ENCODE measurements at regions not wholly inside any gene's neighbourhood (a gene's known extent, or its start where the extent isn't known, plus 50 kb on each side); places are given as distances from the start of the nearest gene placed in this dataset.

GRCh38 chr20:22370137-22370536 is 214.2 kb downstream of the FOXA2 start:
- DNase-seq (ENCODE audit: low read depth in 3 of 3): no peak

DNA sequence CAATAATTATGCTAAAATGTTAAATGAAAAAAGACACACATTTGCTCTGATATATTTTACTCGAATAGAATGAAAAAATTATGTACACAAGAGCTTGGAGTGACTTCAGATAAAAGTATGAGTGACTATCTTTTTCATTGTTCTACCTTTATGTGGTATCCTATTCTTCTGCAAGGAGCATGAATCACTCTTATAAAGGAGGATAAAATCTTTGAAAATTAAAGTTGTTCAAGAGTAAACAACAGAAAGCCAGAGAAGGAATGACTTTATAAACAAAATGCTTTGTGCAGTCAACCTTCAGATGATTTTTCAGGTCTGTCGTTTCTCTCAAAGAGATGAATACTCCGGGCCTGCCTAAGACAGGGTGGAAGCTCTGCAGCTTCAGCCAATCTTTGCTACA is 215.3 kb downstream of the FOXA2 start:
- no peak for DNase-seq (ENCODE audit: low read depth in 3 of 3)

- no peak for DNase-seq (ENCODE audit: low read depth in 3 of 3)
Observed at GRCh38 chr20:22368235-22368634, 216.1 kb downstream of the FOXA2 start.

GRCh38 chr20:22366631-22367030 is 217.7 kb downstream of the FOXA2 start:
- no peak for DNase-seq (ENCODE audit: low read depth in 3 of 3)

- no peak for DNase-seq (ENCODE audit: low read depth in 3 of 3)
Observed at GRCh38 chr20:22354647-22355046, 229.7 kb downstream of the FOXA2 start.

- no peak for DNase-seq (ENCODE audit: low read depth in 3 of 3)
Observed at GRCh38 chr20:22353586-22353985, 230.8 kb downstream of the FOXA2 start.

GRCh38 chr20:22352019-22352418 is 232.4 kb downstream of the FOXA2 start:
- DNase-seq (ENCODE audit: low read depth in 3 of 3): no peak

- DNase-seq (ENCODE audit: low read depth in 3 of 3): no peak
Observed at GRCh38 chr20:22350624-22351023, 233.7 kb downstream of the FOXA2 start.

GRCh38 chr20:22348010-22348409 is 236.4 kb downstream of the FOXA2 start:
- DNase-seq (ENCODE audit: low read depth in 3 of 3): no peak

GRCh38 chr20:22346716-22347115 is 237.7 kb downstream of the FOXA2 start:
- no peak for DNase-seq (ENCODE audit: low read depth in 3 of 3)

DNA sequence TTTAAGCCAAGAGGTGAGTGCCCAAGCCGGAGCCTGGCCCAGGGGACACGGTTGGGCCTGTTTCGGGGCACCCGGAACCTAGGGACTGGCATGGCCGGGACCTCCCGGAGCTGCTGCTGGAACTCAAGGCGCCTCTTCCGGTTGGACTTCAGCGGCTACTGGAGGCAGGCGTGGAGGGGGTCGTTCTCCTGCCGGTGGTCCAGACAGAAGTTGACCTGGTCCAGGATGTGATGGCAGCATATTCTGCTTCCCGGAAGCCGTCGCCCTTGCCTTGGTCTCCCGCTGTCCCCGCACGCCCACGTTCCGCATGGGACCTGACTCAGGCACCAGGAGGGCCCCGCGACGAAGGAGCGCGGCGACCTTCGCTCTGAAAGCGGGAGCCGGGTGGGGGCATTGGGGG is 240.8 kb downstream of the FOXA2 start:
- DNase-seq (ENCODE audit: low read depth in 3 of 3): no peak

- DNase-seq (ENCODE audit: low read depth in 3 of 3): no peak
Observed at GRCh38 chr20:22342410-22342809, 242.0 kb downstream of the FOXA2 start.

DNA sequence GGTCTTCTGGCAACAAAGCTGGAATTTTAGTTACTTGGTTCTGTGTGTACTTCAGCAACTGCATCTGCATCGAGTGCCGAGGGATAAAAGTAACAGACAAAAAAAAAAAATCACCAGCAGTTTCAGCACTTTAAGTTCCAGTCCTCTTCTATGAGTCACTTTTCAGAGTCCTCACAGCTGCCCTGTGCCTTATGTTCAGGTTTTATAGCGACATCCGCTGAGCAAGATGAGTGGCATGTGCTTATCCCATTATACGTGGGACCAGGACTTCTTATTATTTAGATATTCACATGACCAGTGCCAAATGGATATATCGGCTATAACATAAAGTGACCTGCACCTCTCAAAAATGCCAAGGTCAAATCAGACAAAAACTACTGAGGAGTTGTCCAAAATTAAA is 242.9 kb downstream of the FOXA2 start:
- DNase-seq (ENCODE audit: low read depth in 3 of 3): no peak

GRCh38 chr20:22339946-22340345 is 244.4 kb downstream of the FOXA2 start:
- no peak for DNase-seq (ENCODE audit: low read depth in 3 of 3)

DNA sequence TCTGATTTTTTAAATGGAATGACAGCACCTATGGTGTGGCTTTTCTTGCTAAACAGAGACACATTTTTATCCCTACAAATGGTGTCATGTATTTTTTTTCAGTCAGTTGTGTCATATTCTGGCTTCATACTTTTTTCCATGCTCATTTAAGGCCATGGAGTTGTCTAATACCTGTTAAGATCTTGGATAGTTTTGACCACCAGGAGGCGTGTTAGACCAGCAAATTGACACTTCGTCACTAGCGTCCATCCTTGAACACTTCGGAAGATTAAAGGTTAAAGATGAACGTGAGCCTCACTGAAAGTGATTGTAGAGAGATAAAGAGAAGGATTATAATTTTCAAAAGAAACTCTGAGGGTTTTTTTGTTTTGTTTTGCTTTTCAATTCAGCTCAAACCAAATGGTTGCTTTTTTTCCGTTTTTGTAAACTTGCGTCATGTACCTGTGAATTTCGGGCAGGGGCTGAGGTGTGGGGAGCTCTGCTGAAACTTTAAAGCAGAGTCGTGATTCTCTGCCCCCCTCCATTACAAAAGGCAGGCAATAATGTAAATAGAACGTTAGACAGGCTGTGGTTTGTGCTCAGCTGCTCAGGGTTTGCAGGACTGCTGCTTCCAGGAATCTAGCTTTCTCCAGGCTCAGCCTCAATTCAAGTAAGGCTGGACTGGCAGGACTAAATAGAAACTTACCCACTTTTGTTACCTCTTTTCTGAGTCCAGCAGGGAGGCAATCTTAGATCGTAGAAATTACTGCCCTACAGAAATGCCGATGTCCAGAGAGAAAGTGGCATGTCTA is 245.1 kb downstream of the FOXA2 start:
- no peak for DNase-seq (ENCODE audit: low read depth in 3 of 3)

- DNase-seq (ENCODE audit: low read depth in 3 of 3): no peak
Observed at GRCh38 chr20:22338140-22338708, 246.1 kb downstream of the FOXA2 start.

DNA sequence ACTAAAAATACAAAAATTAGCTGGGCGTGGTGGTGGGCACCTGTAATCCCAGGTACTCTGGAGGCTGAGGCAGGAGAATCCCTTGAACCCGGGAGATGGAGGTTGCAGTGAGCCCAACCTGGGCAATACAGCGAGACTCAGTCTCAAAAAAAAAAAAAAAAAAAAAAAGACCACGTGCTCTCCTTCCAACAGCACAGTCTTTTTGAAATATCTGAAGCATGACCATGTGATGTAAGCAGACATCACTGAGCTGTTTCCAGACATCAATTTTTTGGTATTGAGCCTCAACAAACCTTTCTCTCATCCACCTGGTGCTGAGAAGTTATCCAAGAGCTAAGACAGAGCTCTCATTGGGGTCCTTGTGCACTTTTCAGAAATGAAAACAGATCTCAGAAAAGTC is 249.2 kb downstream of the FOXA2 start:
- no peak for DNase-seq (ENCODE audit: low read depth in 3 of 3)

- DNase-seq (ENCODE audit: low read depth in 3 of 3): no peak
Observed at GRCh38 chr20:22333885-22334545, 250.4 kb downstream of the FOXA2 start.

GRCh38 chr20:22324505-22324904 is 259.9 kb downstream of the FOXA2 start:
- DNase-seq (ENCODE audit: low read depth in 3 of 3): no peak

DNA sequence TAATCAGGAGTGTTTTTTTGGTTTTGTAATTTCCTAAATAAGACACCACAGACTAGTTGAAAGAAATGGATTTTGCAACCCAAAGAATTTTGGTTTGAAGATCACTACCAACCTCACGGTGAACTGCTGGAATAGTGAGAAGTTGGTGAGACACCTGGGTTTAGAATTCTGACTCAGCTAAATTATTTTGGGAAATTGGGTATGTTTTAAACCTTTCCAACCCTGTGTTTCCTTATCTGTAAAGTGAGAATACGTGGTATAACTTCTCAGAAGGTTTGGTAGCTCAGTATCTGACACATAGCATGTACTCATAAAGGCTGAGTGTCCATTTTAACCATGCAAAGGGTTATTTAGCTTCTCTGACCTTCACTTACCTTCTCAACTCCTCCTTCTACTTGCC is 261.9 kb downstream of the FOXA2 start:
- no peak for DNase-seq (ENCODE audit: low read depth in 3 of 3)

- DNase-seq (ENCODE audit: low read depth in 3 of 3): no peak
Observed at GRCh38 chr20:22321191-22321590, 263.2 kb downstream of the FOXA2 start.

DNA sequence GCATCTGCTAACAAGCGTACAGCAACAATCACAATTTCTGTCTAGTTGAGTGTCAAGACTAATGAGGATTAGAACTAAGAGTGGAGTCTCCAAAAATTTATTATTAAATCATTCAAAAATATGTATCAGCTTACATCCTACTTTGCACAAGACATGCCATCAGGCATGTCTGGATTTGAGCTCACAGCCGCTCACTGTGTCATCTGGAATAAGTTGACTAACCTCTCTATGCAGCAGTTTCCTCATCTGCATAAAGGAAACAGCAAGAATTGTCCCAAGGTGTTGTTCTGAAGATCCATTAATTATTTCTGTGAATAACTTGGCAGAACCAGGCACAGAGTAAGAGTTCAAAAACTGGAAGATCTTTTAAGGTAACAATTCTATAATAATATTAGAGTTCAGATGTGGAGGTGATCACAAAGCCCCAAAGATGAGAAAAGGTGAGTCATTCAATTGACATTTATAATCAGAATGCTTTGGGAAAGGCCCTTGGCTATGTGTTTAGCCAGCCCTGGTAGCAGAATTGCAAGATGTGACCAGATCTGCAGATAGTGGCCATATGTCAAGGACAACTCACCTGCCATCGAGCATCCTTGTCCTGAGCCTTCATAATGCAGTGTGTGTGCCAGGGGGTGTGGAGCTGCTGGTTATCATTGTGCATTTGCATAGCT is 264.0 kb downstream of the FOXA2 start:
- no peak for DNase-seq (ENCODE audit: low read depth in 3 of 3)

- no peak for DNase-seq (ENCODE audit: low read depth in 3 of 3)
Observed at GRCh38 chr20:22315771-22316170, 268.6 kb downstream of the FOXA2 start.
